ENCODE measurements at regions not wholly inside any gene's neighbourhood (a gene's known extent, or its start where the extent isn't known, plus 50 kb on each side); places are given as distances from the start of the nearest gene placed in this dataset.

GRCh38 chr3:167125612-167126407 is 254.3 kb downstream of the ZBBX start:
- DNase-seq (no peak), ATAC-seq (ENCODE audit: low read depth) (no peak)
- no CpG with 5 or more reads among the region's 3 CpGs for WGBS, 2 experiments (ENCODE audit: extremely low coverage in 2 of 2, insufficient read length in 1 of 2)
- no peaks in the 10 kb centered on the region for H3K79me1 ChIP-seq (ENCODE audit: low read depth in 1 of 2, low read length in 2 of 2)
- no peaks in the 10 kb centered on the region for H3K36me3 ChIP-seq (ENCODE audit: control insufficient read depth, insufficient read depth, low read length)
- H4K5ac ChIP-seq (ENCODE audit: low read depth, low read length) = no peak overlapping the region
- H3K4me1 ChIP-seq (ENCODE audit: control insufficient read depth, insufficient read depth, low read length) = no peaks in the 10 kb centered on the region
- H2AK5ac ChIP-seq (ENCODE audit: low read depth, low read length) = no peak overlapping the region
- H3K56ac ChIP-seq (ENCODE audit: extremely low read depth, insufficient read depth, low read length) = no peak overlapping the region
- ChIA-PET CTCF (no interaction called here), POLR2A (ENCODE audit: unreplicated experiment) (no interaction called here)
- H2BK15ac ChIP-seq (ENCODE audit: low read depth, low read length) = no peak overlapping the region
- dilution Hi-C loops (cut with HindIII; ENCODE audit: low sequenced_read_pairs, unreplicated experiment) = no loop called here
- H3K4me2 ChIP-seq (ENCODE audit: low read depth, low read length) = no peak overlapping the region
- no peak overlapping the region for H2AK9ac ChIP-seq (replicated peaks; ENCODE audit: low read depth, low read length, poor library complexity)
- no peak overlapping the region for H2BK5ac ChIP-seq (ENCODE audit: low read depth, low read length, poor library complexity, severe bottlenecking)
- H3K27me3 ChIP-seq (ENCODE audit: control insufficient read depth, insufficient read depth, low read length) = no peaks in the 10 kb centered on the region
- no peak overlapping the region for H4K8ac ChIP-seq (ENCODE audit: low read depth in 2 of 2, low read length in 2 of 2)
- in situ Hi-C loops (cut with MboI; ENCODE audit: low sequenced_read_pairs) = no loop called here
- no peak overlapping the region for H3K18ac ChIP-seq (ENCODE audit: low read depth, low read length)
- no peak overlapping the region for H4K91ac ChIP-seq (ENCODE audit: insufficient read depth, low read depth, low read length)
- no peaks in the 10 kb centered on the region for H3K9me1 ChIP-seq (ENCODE audit: insufficient read depth, low read length)
- no peak overlapping the region for H2AFZ ChIP-seq (replicated peaks; ENCODE audit: low read length, poor library complexity)
- no peaks in the 10 kb centered on the region for H3K9me3 ChIP-seq (ENCODE audit: control insufficient read depth, insufficient read depth, low read length)
- no TSS peak for BruUV-seq (replicated peaks)
- no peak overlapping the region for H3K23ac ChIP-seq (ENCODE audit: low read depth, low read length)
- H4K20me1 ChIP-seq (ENCODE audit: insufficient read depth, low read length) = no peaks in the 10 kb centered on the region
- H3K27ac ChIP-seq (ENCODE audit: insufficient read depth, low read length) = no peak overlapping the region
- no peak overlapping the region for H2BK20ac ChIP-seq (ENCODE audit: low read depth, low read length)
- TF ChIP-seq RCOR1 (IDR thresholded peaks at IDR 0.05; ENCODE audit: insufficient replicate concordance, low read length) (no peak), CTCF (conservative IDR thresholded peaks at IDR 0.05; ENCODE audit: low read depth, low read length) (no peak), SMC3 (IDR thresholded peaks at IDR 0.05; ENCODE audit: low read depth, low read length) (no peak), USF2 (IDR thresholded peaks at IDR 0.05; ENCODE audit: low read depth, low read length) (no peak), CHD1 (IDR thresholded peaks at IDR 0.05; ENCODE audit: low read depth, low read length) (no peak), RAD21 (IDR thresholded peaks at IDR 0.05; ENCODE audit: low read length) (no peak), NFE2L2 (IDR thresholded peaks at IDR 0.05; ENCODE audit: low read depth, low read length) (no peak), MAZ (IDR thresholded peaks at IDR 0.05; ENCODE audit: borderline replicate concordance, low read depth, low read length) (no peak), RFX5 (IDR thresholded peaks at IDR 0.05; ENCODE audit: low read depth, low read length) (no peak), FOS (IDR thresholded peaks at IDR 0.05; ENCODE audit: low read depth, low read length) (no peak), MAFK (IDR thresholded peaks at IDR 0.05; ENCODE audit: low read depth, low read length) (no peak), CEBPB (IDR thresholded peaks at IDR 0.05; ENCODE audit: low read depth, low read length) (no peak), MXI1 (IDR thresholded peaks at IDR 0.05; ENCODE audit: borderline replicate concordance, low read depth, low read length) (no peak)
- no peak overlapping the region for H3K9ac ChIP-seq (ENCODE audit: low read depth, low read length)
- intact Hi-C loops (cut with micrococcal nuclease) = no loop called here
- no peak overlapping the region for H3K4ac ChIP-seq (ENCODE audit: low read depth, low read length)
- H3K14ac ChIP-seq (replicated peaks; ENCODE audit: low read depth, low read length) = no peak overlapping the region
- H3K4me3 ChIP-seq (ENCODE audit: insufficient read depth, low read depth, low read length) = no peak overlapping the region
- no peak overlapping the region for H2BK120ac ChIP-seq (ENCODE audit: low read depth, low read length)

All from IMR-90 (cell line).